Panc1 (cell line): ENCODE measurements at regions not wholly inside any gene's neighbourhood (a gene's known extent, or its start where the extent isn't known, plus 50 kb on each side); places are given as distances from the start of the nearest gene placed in this dataset.

Experiments
- ATAC-seq: fragments of 200-7000 bp; cut with Tn5 transposase; 2 replicates; pipeline ENCODE4 v1.9.1; 2020; ENCODE audit warnings: mild to moderate bottlenecking, moderate library complexity
- BruUV-seq: library from RNA; stranded (reverse); fragments of 400-500 nt; replicated peaks from 2 replicates; lab custom pipeline; 2021; lab: Mats Ljungman, UMichigan
- CTCF ChIA-PET: fragments of 300-600 bp; sonication (Branson Sonifier 250); formaldehyde crosslinking; loops from one replicate; lab custom pipeline; 2022; ENCODE audit warnings: antibody characterized with exemption; lab: Charles Lee
- POLR2A ChIA-PET: fragments of 300-600 bp; sonication (Branson Sonifier 250); formaldehyde crosslinking; loops from one replicate; lab custom pipeline; 2022; ENCODE audit warnings: antibody characterized with exemption; lab: Charles Lee
- DNase-seq: peaks from one replicate; pipeline ENCODE4 v3.0.0-alpha.2; 2010; ENCODE audit warnings: low read depth, low spot score
- H3K27ac ChIP-seq: 2 replicates; pipeline ENCODE4 v1.5.1; 2011; ENCODE audit warnings: mild to moderate bottlenecking, low read length, inconsistent platforms
- H3K27me3 ChIP-seq: fragments of 200-500 bp; sonication (Bioruptor generic); 2 replicates; pipeline ENCODE4 v1.6.0; 2014; ENCODE audit warnings: low read length, inconsistent platforms; ENCODE audit not compliant: control insufficient read depth, insufficient read depth
- H3K36me3 ChIP-seq: fragments of 200-500 bp; sonication (Bioruptor generic); 2 replicates; pipeline ENCODE4 v1.5.1; 2014; ENCODE audit warnings: inconsistent platforms, mild to moderate bottlenecking, low read length, moderate library complexity; ENCODE audit not compliant: control insufficient read depth, insufficient read depth
- H3K4me1 ChIP-seq: 2 replicates; pipeline ENCODE4 v1.5.1; 2011; ENCODE audit warnings: inconsistent platforms, mild to moderate bottlenecking, low read length, moderate library complexity; ENCODE audit not compliant: control insufficient read depth, insufficient read depth
- H3K4me3 ChIP-seq, 2 experiments: 2 replicates each; pipeline ENCODE4 v1.5.1; 2011 to 2012; ENCODE audit warnings: low read depth in 2 of 2, low read length in 2 of 2, mild to moderate bottlenecking in 2 of 2, inconsistent platforms in 1 of 2, moderate library complexity in 1 of 2
- H3K9me3 ChIP-seq: fragments of 200-500 bp; sonication (Bioruptor generic); 2 replicates; pipeline ENCODE4 v1.5.1; 2014; ENCODE audit warnings: low read depth, mild to moderate bottlenecking, inconsistent platforms, low read length, moderate library complexity; ENCODE audit not compliant: control insufficient read depth, insufficient read depth
- CTCF ChIP-seq: fragments of 450-650 bp; IDR thresholded peaks from 2 replicates; pipeline ENCODE4 v1.5.1; 2017; ENCODE audit warnings: mild to moderate bottlenecking
- POLR2AphosphoS5 ChIP-seq: IDR thresholded peaks from 2 replicates; pipeline ENCODE4 v1.6.1; 2012; ENCODE audit warnings: mild to moderate bottlenecking, low read depth, low read length, moderate library complexity
- REST ChIP-seq, 2 experiments: IDR thresholded peaks; 2 replicates each; pipeline ENCODE4 v1.6.1; 2011 to 2012; ENCODE audit warnings: low read depth in 2 of 2, control low read depth in 1 of 2, low read length in 1 of 2, mild to moderate bottlenecking in 1 of 2, moderate library complexity in 1 of 2; ENCODE audit not compliant: insufficient read depth in 1 of 2
- SIN3A ChIP-seq: IDR thresholded peaks from 2 replicates; pipeline ENCODE4 v1.6.1; 2012; ENCODE audit warnings: low read depth, mild to moderate bottlenecking, low read length, moderate library complexity, borderline replicate concordance; ENCODE audit not compliant: insufficient read depth
- TCF7L2 ChIP-seq: IDR thresholded peaks from 2 replicates; pipeline ENCODE4 v1.6.1; 2011; ENCODE audit warnings: mild to moderate bottlenecking, low read depth, low read length, inconsistent platforms
- in situ Hi-C: cut with HindIII; loops from 2 replicates; pipeline ENCODE4 v1.10.0; 2016; ENCODE audit warnings: low sequenced_read_pairs, low pct_unique_long_range_greater_than_20kb
- intact Hi-C: fragments of 100-400 bp; cut with micrococcal nuclease; formaldehyde crosslinking; loops from one replicate; pipeline ENCODE4 v1.10.0; 2022; ENCODE audit not compliant: unreplicated experiment

- intact Hi-C loops, result no loop called here
- no peak for TF ChIP-seq CTCF
- no peak for TF ChIP-seq REST (IDR thresholded peaks at IDR 0.05; ENCODE audit: insufficient read depth in 1 of 2, low read depth in 2 of 2, low read length in 1 of 2)
- TF ChIP-seq TCF7L2, result no peak
- no peak for TF ChIP-seq POLR2AphosphoS5
- TF ChIP-seq SIN3A, result no peak
- CTCF ChIA-PET, result no interaction called here
Observed at GRCh38 chr16:5781436-5781835, 683.8 kb upstream of the EEF2KMT start.

GRCh38 chr16:5776876-5777275, 679.3 kb upstream of the EEF2KMT start:
- H3K4me1 ChIP-seq, result no peaks in the 10 kb centered on the region
- H3K9me3 ChIP-seq, result no peaks in the 10 kb centered on the region
- no peaks in the 10 kb centered on the region for H3K27me3 ChIP-seq
- H3K27ac ChIP-seq, result no peak overlapping the region
- ChIA-PET POLR2A (no interaction called here), CTCF (no interaction called here)
- no TSS peak for BruUV-seq
- no peak overlapping the region for H3K4me3 ChIP-seq
- in situ Hi-C loops, result no loop called here
- intact Hi-C loops, result no loop called here
- TF ChIP-seq REST (IDR thresholded peaks at IDR 0.05; ENCODE audit: insufficient read depth in 1 of 2, low read depth in 2 of 2, low read length in 1 of 2) (no peak), TCF7L2 (no peak), CTCF (no peak), POLR2AphosphoS5 (no peak), SIN3A (no peak)
- H3K36me3 ChIP-seq, result no peaks in the 10 kb centered on the region
- DNase-seq, result no peak
- no peak for ATAC-seq

More at GRCh38 chr16:5781436-5781835, 683.8 kb upstream of the EEF2KMT start:
- no peaks in the 10 kb centered on the region for H3K4me1 ChIP-seq
- ATAC-seq (no peak), DNase-seq (no peak)
- BruUV-seq, result no TSS peak
- H3K27ac ChIP-seq, result no peak overlapping the region
- POLR2A ChIA-PET, result no interaction called here
- in situ Hi-C loops, result no loop called here
- no peak overlapping the region for H3K4me3 ChIP-seq
- no peaks in the 10 kb centered on the region for H3K27me3 ChIP-seq
- H3K36me3 ChIP-seq, result no peaks in the 10 kb centered on the region
- H3K9me3 ChIP-seq, result no peaks in the 10 kb centered on the region
